ENCODE measurements at regions not wholly inside any gene's neighbourhood (a gene's known extent, or its start where the extent isn't known, plus 50 kb on each side); places are given as distances from the start of the nearest gene placed in this dataset.

DNA sequence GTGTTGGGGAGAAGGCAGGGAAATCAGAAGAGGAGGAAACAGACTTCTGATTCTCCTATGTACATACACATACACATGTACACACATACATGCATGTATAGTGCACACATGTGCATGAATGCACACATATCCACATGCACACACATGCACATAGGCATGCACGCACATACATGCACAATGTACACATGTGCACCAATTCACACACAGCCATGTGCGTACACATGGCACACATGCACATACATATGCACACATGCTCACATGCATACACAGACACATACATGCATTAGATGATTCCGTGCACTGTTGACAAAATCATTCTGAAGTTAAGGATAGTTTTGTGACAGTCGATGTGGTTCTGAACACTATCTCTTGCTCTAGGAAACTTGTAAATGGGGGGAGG is 214.0 kb upstream of the CDH13 start (continued):
- TF ChIP-seq ZNF622 (IDR thresholded peaks at IDR 0.05) (no peak), HSF1 (IDR thresholded peaks at IDR 0.05; ENCODE audit: low read depth, low read length) (no peak), SMC3 (IDR thresholded peaks at IDR 0.05; ENCODE audit: borderline replicate concordance, low read length) (no peak), KAT2A (conservative IDR thresholded peaks at IDR 0.05; ENCODE audit: control insufficient read depth, low read depth, low read length) (no peak), STAT3 (IDR thresholded peaks at IDR 0.05; ENCODE audit: low read depth, low read length) (no peak), ATF7 (IDR thresholded peaks at IDR 0.05; ENCODE audit: low read depth) (no peak), YBX1 (IDR thresholded peaks at IDR 0.05) (no peak), NFXL1 (IDR thresholded peaks at IDR 0.05; ENCODE audit: borderline replicate concordance) (no peak), MYC (IDR thresholded peaks at IDR 0.05; ENCODE audit: insufficient read depth, insufficient read length, insufficient replicate concordance, low read length, severe bottlenecking) (no peak)
- TF ChIP-seq, protein P1, sequence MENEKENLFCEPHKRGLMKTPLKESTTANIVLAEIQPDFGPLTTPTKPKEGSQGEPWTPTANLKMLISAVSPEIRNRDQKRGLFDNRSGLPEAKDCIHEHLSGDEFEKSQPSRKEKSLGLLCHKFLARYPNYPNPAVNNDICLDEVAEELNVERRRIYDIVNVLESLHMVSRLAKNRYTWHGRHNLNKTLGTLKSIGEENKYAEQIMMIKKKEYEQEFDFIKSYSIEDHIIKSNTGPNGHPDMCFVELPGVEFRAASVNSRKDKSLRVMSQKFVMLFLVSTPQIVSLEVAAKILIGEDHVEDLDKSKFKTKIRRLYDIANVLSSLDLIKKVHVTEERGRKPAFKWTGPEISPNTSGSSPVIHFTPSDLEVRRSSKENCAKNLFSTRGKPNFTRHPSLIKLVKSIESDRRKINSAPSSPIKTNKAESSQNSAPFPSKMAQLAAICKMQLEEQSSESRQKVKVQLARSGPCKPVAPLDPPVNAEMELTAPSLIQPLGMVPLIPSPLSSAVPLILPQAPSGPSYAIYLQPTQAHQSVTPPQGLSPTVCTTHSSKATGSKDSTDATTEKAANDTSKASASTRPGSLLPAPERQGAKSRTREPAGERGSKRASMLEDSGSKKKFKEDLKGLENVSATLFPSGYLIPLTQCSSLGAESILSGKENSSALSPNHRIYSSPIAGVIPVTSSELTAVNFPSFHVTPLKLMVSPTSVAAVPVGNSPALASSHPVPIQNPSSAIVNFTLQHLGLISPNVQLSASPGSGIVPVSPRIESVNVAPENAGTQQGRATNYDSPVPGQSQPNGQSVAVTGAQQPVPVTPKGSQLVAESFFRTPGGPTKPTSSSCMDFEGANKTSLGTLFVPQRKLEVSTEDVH (IDR thresholded peaks at IDR 0.05; ENCODE audit: low read depth, partially characterized antibody), result no peak

DNA sequence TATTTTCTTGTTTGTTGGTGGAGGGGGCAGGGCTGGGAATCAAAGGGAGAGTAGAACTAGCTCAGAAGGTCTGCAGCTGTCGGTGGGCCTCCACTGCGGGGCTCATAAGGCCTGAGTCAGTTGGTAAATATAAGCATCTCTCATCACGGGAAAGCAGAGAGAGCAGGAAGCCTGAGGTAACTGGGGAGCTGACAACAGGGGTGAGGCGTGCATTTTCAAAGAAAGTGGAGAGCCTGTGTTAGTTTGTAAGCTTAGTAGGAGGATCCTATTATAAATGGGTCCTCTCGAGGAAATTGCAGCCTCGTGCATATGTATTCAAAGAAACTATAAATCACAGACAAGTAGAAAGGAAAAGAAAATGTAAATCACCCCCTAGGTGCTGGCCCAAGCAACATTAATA is 221.0 kb upstream of the CDH13 start:
- TF ChIP-seq BRCA1 (IDR thresholded peaks at IDR 0.05; ENCODE audit: low read depth, low read length), result no peak
- TF ChIP-seq ZBED1 (IDR thresholded peaks at IDR 0.05; ENCODE audit: borderline replicate concordance), result no peak
- no peak for TF ChIP-seq PAX8 (IDR thresholded peaks at IDR 0.05)
- TF ChIP-seq CHD2 (IDR thresholded peaks at IDR 0.05; ENCODE audit: borderline replicate concordance, low read depth, low read length), result no peak
- no peak for TF ChIP-seq NKRF (conservative IDR thresholded peaks at IDR 0.05)
- no peak for TF ChIP-seq BHLHE40 (IDR thresholded peaks at IDR 0.05; ENCODE audit: borderline replicate concordance in 1 of 2, low read depth in 2 of 2, low read length in 1 of 2)
- no peak for TF ChIP-seq RUNX3 (IDR thresholded peaks at IDR 0.05; ENCODE audit: low read length)
- in situ Hi-C loops (cut with MboI) (no loop called here), intact Hi-C loops (cut with micrococcal nuclease; ENCODE audit: unreplicated experiment) (no loop called here)
- Histone ChIP-seq H3K4me1 (ENCODE audit: control insufficient read depth, insufficient read depth, low read length) (no peaks in the 10 kb centered on the region), H4K20me1 (ENCODE audit: control insufficient read depth, insufficient read depth) (no peaks in the 10 kb centered on the region), H3K4me2 (ENCODE audit: control insufficient read depth, insufficient read depth) (no peak overlapping the region), H3K79me2 (ENCODE audit: control insufficient read depth, insufficient read depth, low read length) (no peaks in the 10 kb centered on the region), H3K36me3 (ENCODE audit: control insufficient read depth in 2 of 2, insufficient read depth in 2 of 2, low read length in 1 of 2) (no peaks in the 10 kb centered on the region), H3K9ac (ENCODE audit: control insufficient read depth, insufficient read depth, low read length) (no peak overlapping the region), H3K27me3 (replicated peaks in 1 of 2; ENCODE audit: control insufficient read depth in 2 of 2, insufficient read depth in 2 of 2, low read length in 1 of 2) (peaks cover 2 to 3% of the 10 kb centered on the region in 2 experiments; a peak in 1 of 4 replicates), H2AFZ (ENCODE audit: control insufficient read depth, low read depth, low read length) (no peak overlapping the region), H3K27ac (ENCODE audit: control insufficient read depth, insufficient read depth) (no peak overlapping the region), H3K9me3 (replicated peaks; ENCODE audit: control insufficient read depth, insufficient read depth, low read length) (no peaks in the 10 kb centered on the region), H3K4me3 (no peak overlapping the region)
- ChIA-PET SMC1A (ENCODE audit: uncharacterized antibody, unreplicated experiment) (no interaction called here), RAD21 (ENCODE audit: unreplicated experiment) (no interaction called here), POLR2A (no interaction called here), CTCF (no interaction called here)
- no peak for FAIRE-seq
- WGBS (ENCODE audit: insufficient coverage, insufficient replicate concordance, low lambda C conversion rate, missing lambda C conversion rate), result 18% methylated on average over 6 of the region's 6 CpGs
- no peak for DNase-seq (ENCODE audit: low read depth, low spot score)
- no peak for ATAC-seq
- no TSS peak for BruUV-seq (replicated peaks)

All from GM12878 (cell line).